ENCODE measurements at regions not wholly inside any gene's neighbourhood (a gene's known extent, or its start where the extent isn't known, plus 50 kb on each side); places are given as distances from the start of the nearest gene placed in this dataset.
"Not testable (repeated sequence)": the region's sequence is repeated elsewhere in the genome, so short reads cannot be mapped to it uniquely, and the experiment has no call there.

DNA sequence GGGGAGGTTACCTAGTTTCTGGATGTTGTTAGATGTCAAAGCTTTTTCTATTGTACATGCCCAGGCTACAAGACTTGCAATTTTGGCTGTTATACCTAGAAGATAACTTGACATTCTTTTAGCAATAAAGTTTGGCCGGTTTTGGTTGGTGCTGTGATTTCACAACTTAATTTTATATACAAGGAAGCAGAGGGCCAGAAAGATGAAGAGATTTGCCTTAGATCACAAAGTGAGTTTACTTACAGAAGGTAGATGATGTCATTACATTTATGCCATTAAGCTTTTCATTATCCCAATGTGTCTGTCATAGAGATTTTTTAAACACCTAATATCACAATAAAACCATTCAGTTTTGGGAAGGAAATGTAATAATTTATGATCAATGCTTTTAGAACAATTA, 698.7 kb upstream of the ANO3 start:
- Histone ChIP-seq H3K27ac (no peak overlapping the region), H3K27me3 (no peaks in the 10 kb centered on the region), H3K4me1 (no peaks in the 10 kb centered on the region), H3K36me3 (peaks cover 0 to 3% of the 10 kb centered on the region in 2 donors), H3K9me3 (no peaks in the 10 kb centered on the region), H3K4me3 (no peak overlapping the region)
- intact Hi-C loops (cut with DNase I; ENCODE audit: low total_unique reads): no loop called here
- TF ChIP-seq CTCF (IDR thresholded peaks at IDR 0.05) (no peak), POLR2A (IDR thresholded peaks at IDR 0.05) (no peak)
- no peak for DNase-seq

- H3K36me3 ChIP-seq; H3K4me3 ChIP-seq; intact Hi-C loops (cut with DNase I; ENCODE audit: low total_unique reads); H3K9me3 ChIP-seq; DNase-seq; H3K4me1 ChIP-seq; H3K27ac ChIP-seq; H3K27me3 ChIP-seq: not testable (repeated sequence)
These were observed 682.7 kb upstream of the ANO3 start for GRCh38 chr11:25649220-25649619.

- no peak for DNase-seq
- Histone ChIP-seq H3K27me3 (no peaks in the 10 kb centered on the region), H3K4me3 (no peak overlapping the region), H3K9me3 (no peaks in the 10 kb centered on the region), H3K27ac (no peak overlapping the region), H3K4me1 (no peaks in the 10 kb centered on the region), H3K36me3 (no peaks in the 10 kb centered on the region)
- intact Hi-C loops (cut with DNase I; ENCODE audit: low total_unique reads): no loop called here
- TF ChIP-seq CTCF (IDR thresholded peaks at IDR 0.05) (no peak), POLR2A (IDR thresholded peaks at IDR 0.05) (no peak)
These were observed 681.6 kb upstream of the ANO3 start for GRCh38 chr11:25650319-25650718.

DNA sequence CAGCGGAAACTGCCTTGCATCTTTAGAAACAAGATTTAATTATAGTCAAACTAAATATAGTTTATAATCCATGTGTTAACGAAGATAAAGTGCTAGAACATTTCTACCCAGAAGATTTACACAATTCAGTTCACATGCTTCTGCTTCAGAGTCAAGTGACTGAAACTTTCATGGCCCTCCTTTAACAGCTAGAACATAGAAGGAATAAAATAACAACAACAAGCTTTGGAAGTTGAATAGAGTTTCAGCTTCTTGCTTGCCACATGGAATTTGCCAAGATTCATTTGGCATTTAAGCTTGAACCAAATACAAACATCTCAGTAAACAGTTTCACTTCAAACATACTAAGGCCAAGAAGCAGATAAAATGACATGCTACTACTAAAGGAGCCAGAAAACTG, 676.3 kb upstream of the ANO3 start:
- Histone ChIP-seq H3K36me3 (no peaks in the 10 kb centered on the region), H3K9me3 (no peaks in the 10 kb centered on the region), H3K27me3 (no peaks in the 10 kb centered on the region), H3K4me3 (no peak overlapping the region), H3K4me1 (no peaks in the 10 kb centered on the region), H3K27ac (peak overlapping the region in 1 of 2 donors; percentile 33)
- TF ChIP-seq CTCF (IDR thresholded peaks at IDR 0.05) (no peak), POLR2A (IDR thresholded peaks at IDR 0.05) (no peak)
- intact Hi-C loops (cut with DNase I; ENCODE audit: low total_unique reads): no loop called here
- no peak for DNase-seq

GRCh38 chr11:25658916-25659315, 673.0 kb upstream of the ANO3 start:
- no peak for TF ChIP-seq CTCF (IDR thresholded peaks at IDR 0.05)
- TF ChIP-seq POLR2A (IDR thresholded peaks at IDR 0.05): no peak
- Histone ChIP-seq H3K27me3 (no peaks in the 10 kb centered on the region), H3K36me3 (no peaks in the 10 kb centered on the region), H3K4me1 (no peaks in the 10 kb centered on the region), H3K27ac (no peak overlapping the region), H3K9me3 (no peaks in the 10 kb centered on the region), H3K4me3 (no peak overlapping the region)
- intact Hi-C loops (cut with DNase I; ENCODE audit: low total_unique reads): no loop called here
- no peak for DNase-seq

GRCh38 chr11:25659706-25660105, 672.2 kb upstream of the ANO3 start:
- Histone ChIP-seq H3K4me3 (no peak overlapping the region), H3K9me3 (no peaks in the 10 kb centered on the region), H3K36me3 (no peaks in the 10 kb centered on the region), H3K27ac (no peak overlapping the region), H3K4me1 (no peaks in the 10 kb centered on the region), H3K27me3 (no peaks in the 10 kb centered on the region)
- DNase-seq: no peak
- no peak for TF ChIP-seq POLR2A (IDR thresholded peaks at IDR 0.05)
- TF ChIP-seq CTCF (IDR thresholded peaks at IDR 0.05): no peak
- intact Hi-C loops (cut with DNase I; ENCODE audit: low total_unique reads): no loop called here
